Mesenchymal stem cell (in vitro differentiated cells and primary cell): ENCODE measurements at regions not wholly inside any gene's neighbourhood (a gene's known extent, or its start where the extent isn't known, plus 50 kb on each side); places are given as distances from the start of the nearest gene placed in this dataset.

Experiments
- DNase-seq: peaks from one replicate; pipeline ENCODE4 v3.0.0-alpha.2; 2013
- H2AFZ ChIP-seq: one replicate; pipeline ENCODE4 v1.6.1; 2013; ENCODE audit warnings: low read depth, mild to moderate bottlenecking, control low read depth, inconsistent platforms, low read length, moderate library complexity
- H2AK5ac ChIP-seq: 2 replicates; pipeline ENCODE4 v1.6.1; 2013; ENCODE audit warnings: low read length, moderate library complexity, mild to moderate bottlenecking, inconsistent platforms; ENCODE audit not compliant: severe bottlenecking
- H2BK120ac ChIP-seq: one replicate; pipeline ENCODE4 v1.6.1; 2013; ENCODE audit warnings: low read depth, mild to moderate bottlenecking, inconsistent platforms, low read length, moderate library complexity
- H2BK12ac ChIP-seq, 2 experiments: one replicate each; pipeline ENCODE4 v1.6.1; 2013; ENCODE audit warnings: inconsistent platforms in 2 of 2, low read length in 2 of 2, mild to moderate bottlenecking in 2 of 2, moderate library complexity in 2 of 2, control low read depth in 1 of 2
- H2BK15ac ChIP-seq: one replicate; pipeline ENCODE4 v1.6.1; 2013; ENCODE audit warnings: mild to moderate bottlenecking, low read depth, inconsistent platforms; ENCODE audit not compliant: poor library complexity, severe bottlenecking
- H2BK5ac ChIP-seq: 2 replicates; pipeline ENCODE4 v1.6.1; 2013; ENCODE audit warnings: low read depth, mild to moderate bottlenecking, low read length, control low read depth, inconsistent platforms; ENCODE audit not compliant: poor library complexity, severe bottlenecking
- H3K14ac ChIP-seq, 2 experiments: one replicate each; pipeline ENCODE4 v1.6.1; 2013; ENCODE audit warnings: inconsistent platforms in 2 of 2, low read length in 2 of 2, control low read depth in 1 of 2, mild to moderate bottlenecking in 1 of 2, moderate library complexity in 1 of 2
- H3K18ac ChIP-seq, 2 experiments: one replicate each; pipeline ENCODE4 v1.6.1; 2013; ENCODE audit warnings: inconsistent platforms in 2 of 2, low read length in 2 of 2, control low read depth in 1 of 2, low read depth in 1 of 2, mild to moderate bottlenecking in 1 of 2
- H3K23ac ChIP-seq, 2 experiments: one replicate each; pipeline ENCODE4 v1.6.1; 2013; ENCODE audit warnings: inconsistent platforms in 2 of 2, low read length in 2 of 2, mild to moderate bottlenecking in 2 of 2, moderate library complexity in 2 of 2, control low read depth in 1 of 2
- H3K27ac ChIP-seq: 2 replicates; pipeline ENCODE4 v1.5.1; 2013; ENCODE audit warnings: mild to moderate bottlenecking, moderate library complexity, low read length, control low read depth, inconsistent platforms; ENCODE audit not compliant: poor library complexity, severe bottlenecking
- H3K27me3 ChIP-seq, 2 experiments: 2 replicates each; pipeline versions ENCODE4 v1.6.1 to v1.7.0; 2013; ENCODE audit warnings: low read length in 2 of 2, mild to moderate bottlenecking in 2 of 2, moderate library complexity in 2 of 2, control low read depth in 1 of 2, inconsistent platforms in 1 of 2; ENCODE audit not compliant: control insufficient read depth in 1 of 2, insufficient read depth in 1 of 2
- H3K36me3 ChIP-seq, 2 experiments: 2 replicates each; pipeline versions ENCODE4 v1.6.1 to v1.7.0; 2013; ENCODE audit warnings: low read length in 2 of 2, control low read depth in 1 of 2, inconsistent platforms in 1 of 2, low read depth in 1 of 2, mild to moderate bottlenecking in 1 of 2; ENCODE audit not compliant: insufficient read depth in 2 of 2, control insufficient read depth in 1 of 2
- H3K4ac ChIP-seq, 2 experiments: one replicate each; pipeline ENCODE4 v1.6.1; 2013; ENCODE audit warnings: inconsistent platforms in 2 of 2, low read length in 2 of 2, mild to moderate bottlenecking in 2 of 2, moderate library complexity in 2 of 2, control low read depth in 1 of 2, low read depth in 1 of 2
- H3K4me1 ChIP-seq: 2 replicates; pipeline ENCODE4 v1.6.1; 2013; ENCODE audit warnings: low read depth, low read length, control low read depth; ENCODE audit not compliant: control insufficient read depth, insufficient read depth
- H3K4me2 ChIP-seq: 2 replicates; pipeline ENCODE4 v1.6.1; 2013; ENCODE audit warnings: low read length, mild to moderate bottlenecking, inconsistent platforms; ENCODE audit not compliant: poor library complexity, severe bottlenecking
- H3K4me3 ChIP-seq, 2 experiments: 2 replicates each; pipeline versions ENCODE4 v1.5.1 to v1.7.0; 2013; ENCODE audit warnings: low read length in 2 of 2, mild to moderate bottlenecking in 2 of 2, control low read depth in 1 of 2, low read depth in 1 of 2; ENCODE audit not compliant: insufficient read depth in 1 of 2
- H3K79me1 ChIP-seq: replicated peaks from 2 replicates; pipeline ENCODE4 v1.6.1; 2013; ENCODE audit warnings: mild to moderate bottlenecking, control low read depth, low read length, inconsistent platforms; ENCODE audit not compliant: poor library complexity, severe bottlenecking
- H3K9ac ChIP-seq: 2 replicates; pipeline ENCODE4 v1.7.0; 2013; ENCODE audit warnings: mild to moderate bottlenecking, low read length, moderate library complexity
- H3K9me3 ChIP-seq: 2 replicates; pipeline ENCODE4 v1.7.0; 2013; ENCODE audit warnings: mild to moderate bottlenecking, low read length; ENCODE audit not compliant: control insufficient read depth
- H4K8ac ChIP-seq: one replicate; pipeline ENCODE4 v1.6.1; 2013; ENCODE audit warnings: inconsistent platforms, mild to moderate bottlenecking, low read length, moderate library complexity
- H4K91ac ChIP-seq: one replicate; pipeline ENCODE4 v1.6.1; 2013; ENCODE audit warnings: mild to moderate bottlenecking, low read length, inconsistent platforms
- WGBS: methylation state at CpG from one replicate; pipeline ENCODE4 v1.1.7; 2013; ENCODE audit warnings: mixed read lengths; 5-methylcytosine and 5-hydroxymethylcytosine counted together

GRCh38 chr20:4459081-4459480 lies 210.0 kb upstream of the ADRA1D start:
- Histone ChIP-seq H2BK5ac (no peak overlapping the region), H3K4me2 (no peak overlapping the region), H3K79me1 (no peaks in the 10 kb centered on the region), H3K36me3 (no peaks in the 10 kb centered on the region), H2AK5ac (no peak overlapping the region), H3K9me3 (no peaks in the 10 kb centered on the region), H2BK15ac (no peak overlapping the region), H3K4me1 (no peaks in the 10 kb centered on the region), H3K23ac (no peak overlapping the region), H2BK120ac (no peak overlapping the region), H3K9ac (no peak overlapping the region), H3K27me3 (no peaks in the 10 kb centered on the region), H4K91ac (no peak overlapping the region), H3K4me3 (no peak overlapping the region), H3K27ac (no peak overlapping the region), H3K18ac (no peak overlapping the region), H3K4ac (no peak overlapping the region), H2BK12ac (no peak overlapping the region), H3K14ac (no peak overlapping the region), H2AFZ (no peak overlapping the region), H4K8ac (no peak overlapping the region)
- no peak for DNase-seq

GRCh38 chr20:4457566-4458543 lies 208.8 kb upstream of the ADRA1D start:
- Histone ChIP-seq H2AFZ (no peak overlapping the region), H3K4ac (no peak overlapping the region), H2AK5ac (no peak overlapping the region), H3K27me3 (no peaks in the 10 kb centered on the region), H3K4me2 (no peak overlapping the region), H3K27ac (no peak overlapping the region), H3K4me3 (no peak overlapping the region), H2BK120ac (no peak overlapping the region), H3K23ac (no peak overlapping the region), H3K9me3 (no peaks in the 10 kb centered on the region), H4K91ac (no peak overlapping the region), H3K14ac (no peak overlapping the region), H3K9ac (no peak overlapping the region), H3K4me1 (no peaks in the 10 kb centered on the region), H2BK5ac (no peak overlapping the region), H2BK15ac (no peak overlapping the region), H3K79me1 (no peaks in the 10 kb centered on the region), H3K18ac (no peak overlapping the region), H4K8ac (no peak overlapping the region), H3K36me3 (no peaks in the 10 kb centered on the region), H2BK12ac (no peak overlapping the region)
- DNase-seq = no peak
- WGBS = 84% methylated on average over 2 of the region's 2 CpGs

GRCh38 chr20:4455996-4456395 lies 206.9 kb upstream of the ADRA1D start:
- no peak overlapping the region for H2BK12ac ChIP-seq
- no peak overlapping the region for H2BK15ac ChIP-seq
- no peak overlapping the region for H4K91ac ChIP-seq
- no peak overlapping the region for H2BK5ac ChIP-seq
- no peak overlapping the region for H2AK5ac ChIP-seq
- no peak overlapping the region for H3K4ac ChIP-seq
- H3K9me3 ChIP-seq = no peaks in the 10 kb centered on the region
- H3K79me1 ChIP-seq = no peaks in the 10 kb centered on the region
- WGBS = 81% methylated on average over 4 of the region's 4 CpGs
- no peak overlapping the region for H3K9ac ChIP-seq
- no peak overlapping the region for H3K4me2 ChIP-seq
- H3K27me3 ChIP-seq = no peaks in the 10 kb centered on the region
- no peaks in the 10 kb centered on the region for H3K36me3 ChIP-seq
- H3K27ac ChIP-seq = no peak overlapping the region
- no peak overlapping the region for H4K8ac ChIP-seq
- no peak overlapping the region for H3K18ac ChIP-seq
- no peaks in the 10 kb centered on the region for H3K4me1 ChIP-seq
- H3K23ac ChIP-seq = no peak overlapping the region
- no peak for DNase-seq
- no peak overlapping the region for H2BK120ac ChIP-seq
- no peak overlapping the region for H3K4me3 ChIP-seq
- H3K14ac ChIP-seq = no peak overlapping the region
- no peak overlapping the region for H2AFZ ChIP-seq

DNA sequence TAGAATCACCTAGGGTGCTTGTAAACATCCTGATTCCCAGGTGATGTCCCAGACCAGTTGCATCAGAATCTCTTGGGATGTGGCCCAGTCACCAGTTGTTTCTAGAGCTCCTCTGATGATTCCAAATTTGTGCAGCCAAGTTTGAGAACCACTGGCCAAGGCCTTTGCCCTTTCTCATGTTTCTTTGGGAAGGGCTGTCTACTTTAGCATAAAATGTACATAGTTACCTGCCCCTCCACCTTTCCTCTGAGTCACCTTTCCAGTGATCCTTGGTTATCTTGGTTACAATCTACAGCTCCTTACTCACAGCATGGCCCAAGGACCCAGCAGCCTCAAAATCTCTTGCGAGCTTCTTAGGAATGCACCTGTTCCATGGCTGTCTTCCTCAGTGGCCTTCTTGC lies 206.2 kb upstream of the ADRA1D start:
- H2BK5ac ChIP-seq = no peak overlapping the region
- no peak overlapping the region for H3K14ac ChIP-seq
- no peak overlapping the region for H2AFZ ChIP-seq
- no peak overlapping the region for H2BK12ac ChIP-seq
- H4K8ac ChIP-seq = no peak overlapping the region
- H4K91ac ChIP-seq = no peak overlapping the region
- no peak overlapping the region for H3K27ac ChIP-seq
- no peak overlapping the region for H3K4ac ChIP-seq
- H3K23ac ChIP-seq = no peak overlapping the region
- H2BK15ac ChIP-seq = no peak overlapping the region
- DNase-seq = no peak
- no peak overlapping the region for H3K18ac ChIP-seq
- WGBS = 90% methylated on average over 1 of the region's 1 CpG
- H3K27me3 ChIP-seq = no peaks in the 10 kb centered on the region
- no peak overlapping the region for H3K4me2 ChIP-seq
- no peak overlapping the region for H2BK120ac ChIP-seq
- no peak overlapping the region for H2AK5ac ChIP-seq
- no peaks in the 10 kb centered on the region for H3K79me1 ChIP-seq
- H3K4me3 ChIP-seq = no peak overlapping the region
- no peaks in the 10 kb centered on the region for H3K4me1 ChIP-seq
- H3K9me3 ChIP-seq = no peaks in the 10 kb centered on the region
- no peaks in the 10 kb centered on the region for H3K36me3 ChIP-seq
- no peak overlapping the region for H3K9ac ChIP-seq
